ENCODE measurements at regions not wholly inside any gene's neighbourhood (a gene's known extent, or its start where the extent isn't known, plus 50 kb on each side); places are given as distances from the start of the nearest gene placed in this dataset.

DNA sequence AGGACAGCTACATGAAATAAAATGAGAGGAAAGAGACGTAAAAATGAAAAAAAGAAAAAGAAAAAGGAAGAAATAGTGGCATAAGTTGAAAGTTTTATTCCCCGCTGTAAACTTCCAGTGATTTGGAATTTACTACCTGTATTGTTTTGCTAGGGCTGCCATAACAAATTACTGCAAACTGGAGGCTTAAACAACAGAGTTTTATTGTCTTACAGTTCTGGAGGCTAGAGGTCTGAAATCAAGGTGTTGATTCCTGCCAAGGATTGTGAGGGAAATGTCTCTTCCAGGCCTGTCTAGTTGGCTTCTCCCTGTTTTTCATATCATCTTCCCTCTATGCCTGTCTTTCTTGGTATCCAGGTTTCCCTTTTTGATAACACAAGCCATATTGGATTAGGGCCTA is 119.4 kb upstream of the PACRGL start:
- Histone ChIP-seq H3K9me3 (ENCODE audit: control insufficient read depth, low read depth, low read length) (no peaks in the 10 kb centered on the region), H3K9ac (ENCODE audit: low read length) (no peak overlapping the region), H3K27ac (ENCODE audit: low read length) (no peak overlapping the region), H3K4me3 (ENCODE audit: low read length) (no peak overlapping the region), H3K4me1 (ENCODE audit: control insufficient read depth, low read depth, low read length) (no peaks in the 10 kb centered on the region), H3K27me3 (ENCODE audit: control insufficient read depth, insufficient read depth, low read length) (no peaks in the 10 kb centered on the region), H3K36me3 (ENCODE audit: control insufficient read depth, low read depth, low read length) (no peaks in the 10 kb centered on the region)

DNA sequence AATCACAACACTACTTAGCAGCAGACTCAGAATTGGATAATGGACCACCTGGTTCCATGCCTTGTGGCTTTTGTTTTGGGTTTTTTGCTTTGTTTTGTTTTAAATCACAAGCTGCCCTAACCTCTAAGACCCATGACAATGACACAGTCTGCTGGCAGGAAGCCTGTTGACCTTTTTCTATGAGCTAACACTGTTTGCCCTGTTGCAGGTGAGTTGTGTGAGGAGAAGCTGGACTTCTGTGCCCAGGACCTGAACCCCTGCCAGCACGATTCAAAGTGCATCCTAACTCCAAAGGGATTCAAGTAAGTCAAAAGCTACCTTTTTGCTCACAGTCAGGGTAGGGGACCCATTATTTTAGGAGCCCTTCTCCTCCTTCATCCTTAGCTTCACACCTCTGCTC is 110.8 kb upstream of the PACRGL start:
- H3K4me3 ChIP-seq (ENCODE audit: low read length), result no peak overlapping the region
- no peaks in the 10 kb centered on the region for H3K36me3 ChIP-seq (ENCODE audit: control insufficient read depth, low read depth, low read length)
- no peak overlapping the region for H3K9ac ChIP-seq (ENCODE audit: low read length)
- H3K27me3 ChIP-seq (ENCODE audit: control insufficient read depth, insufficient read depth, low read length), result no peaks in the 10 kb centered on the region
- H3K27ac ChIP-seq (ENCODE audit: low read length), result no peak overlapping the region
- no peaks in the 10 kb centered on the region for H3K9me3 ChIP-seq (ENCODE audit: control insufficient read depth, low read depth, low read length)
- peaks cover 12% of the 10 kb centered on the region for H3K4me1 ChIP-seq (ENCODE audit: control insufficient read depth, low read depth, low read length)

GRCh38 chr4:20590849-20591248 is 109.4 kb upstream of the PACRGL start:
- no peak overlapping the region for H3K9ac ChIP-seq (ENCODE audit: low read length)
- no peaks in the 10 kb centered on the region for H3K36me3 ChIP-seq (ENCODE audit: control insufficient read depth, low read depth, low read length)
- H3K4me3 ChIP-seq (ENCODE audit: low read length), result no peak overlapping the region
- H3K27ac ChIP-seq (ENCODE audit: low read length), result no peak overlapping the region
- H3K27me3 ChIP-seq (ENCODE audit: control insufficient read depth, insufficient read depth, low read length), result no peaks in the 10 kb centered on the region
- peaks cover 12% of the 10 kb centered on the region for H3K4me1 ChIP-seq (ENCODE audit: control insufficient read depth, low read depth, low read length)
- H3K9me3 ChIP-seq (ENCODE audit: control insufficient read depth, low read depth, low read length), result no peaks in the 10 kb centered on the region

DNA sequence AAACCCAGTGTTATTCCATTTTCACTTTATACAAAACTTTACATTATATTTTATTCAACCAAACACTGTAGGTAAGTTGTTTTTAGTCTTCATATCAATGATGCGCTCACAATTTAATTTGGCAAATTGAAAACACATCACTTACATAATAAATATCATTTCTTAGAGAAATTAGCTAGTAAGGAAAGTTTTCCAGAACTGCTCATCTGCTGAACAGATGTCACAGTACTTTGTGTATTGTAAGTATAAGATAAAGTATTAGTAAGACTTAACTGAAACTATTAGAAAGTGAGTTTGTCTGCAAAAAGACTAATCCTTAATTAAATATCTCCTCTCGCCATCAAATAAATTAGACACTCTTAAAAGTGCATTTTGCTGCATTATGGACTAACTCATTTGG is 108.7 kb upstream of the PACRGL start:
- Histone ChIP-seq H3K4me1 (ENCODE audit: control insufficient read depth, low read depth, low read length) (peaks cover 12% of the 10 kb centered on the region), H3K9me3 (ENCODE audit: control insufficient read depth, low read depth, low read length) (no peaks in the 10 kb centered on the region), H3K9ac (ENCODE audit: low read length) (no peak overlapping the region), H3K36me3 (ENCODE audit: control insufficient read depth, low read depth, low read length) (no peaks in the 10 kb centered on the region), H3K27me3 (ENCODE audit: control insufficient read depth, insufficient read depth, low read length) (no peaks in the 10 kb centered on the region), H3K4me3 (ENCODE audit: low read length) (no peak overlapping the region), H3K27ac (ENCODE audit: low read length) (no peak overlapping the region)

GRCh38 chr4:20592013-20592412 is 108.2 kb upstream of the PACRGL start:
- Histone ChIP-seq H3K4me3 (ENCODE audit: low read length) (no peak overlapping the region), H3K36me3 (ENCODE audit: control insufficient read depth, low read depth, low read length) (no peaks in the 10 kb centered on the region), H3K9me3 (ENCODE audit: control insufficient read depth, low read depth, low read length) (no peaks in the 10 kb centered on the region), H3K27me3 (ENCODE audit: control insufficient read depth, insufficient read depth, low read length) (no peaks in the 10 kb centered on the region), H3K4me1 (ENCODE audit: control insufficient read depth, low read depth, low read length) (peaks cover 12% of the 10 kb centered on the region), H3K27ac (ENCODE audit: low read length) (no peak overlapping the region), H3K9ac (ENCODE audit: low read length) (no peak overlapping the region)

GRCh38 chr4:20592663-20593062 is 107.6 kb upstream of the PACRGL start:
- Histone ChIP-seq H3K9ac (ENCODE audit: low read length) (no peak overlapping the region), H3K9me3 (ENCODE audit: control insufficient read depth, low read depth, low read length) (no peaks in the 10 kb centered on the region), H3K27ac (ENCODE audit: low read length) (no peak overlapping the region)

GRCh38 chr4:20598626-20599025 is 101.6 kb upstream of the PACRGL start:
- Histone ChIP-seq H3K9me3 (ENCODE audit: control insufficient read depth, low read depth, low read length) (no peaks in the 10 kb centered on the region), H3K36me3 (ENCODE audit: control insufficient read depth, low read depth, low read length) (no peaks in the 10 kb centered on the region), H3K4me1 (ENCODE audit: control insufficient read depth, low read depth, low read length) (no peaks in the 10 kb centered on the region), H3K4me3 (ENCODE audit: low read length) (no peak overlapping the region), H3K9ac (ENCODE audit: low read length) (no peak overlapping the region), H3K27ac (ENCODE audit: low read length) (no peak overlapping the region), H3K27me3 (ENCODE audit: control insufficient read depth, insufficient read depth, low read length) (no peaks in the 10 kb centered on the region)

More at GRCh38 chr4:20592663-20593062, 107.6 kb upstream of the PACRGL start:
- no peak overlapping the region for H3K4me3 ChIP-seq (ENCODE audit: low read length)
- H3K27me3 ChIP-seq (ENCODE audit: control insufficient read depth, insufficient read depth, low read length), result no peaks in the 10 kb centered on the region
- H3K4me1 ChIP-seq (ENCODE audit: control insufficient read depth, low read depth, low read length), result peaks cover 12% of the 10 kb centered on the region
- H3K36me3 ChIP-seq (ENCODE audit: control insufficient read depth, low read depth, low read length), result no peaks in the 10 kb centered on the region

- no peaks in the 10 kb centered on the region for H3K27me3 ChIP-seq (ENCODE audit: control insufficient read depth, insufficient read depth, low read length)
- no peaks in the 10 kb centered on the region for H3K4me1 ChIP-seq (ENCODE audit: control insufficient read depth, low read depth, low read length)
- H3K9ac ChIP-seq (ENCODE audit: low read length), result no peak overlapping the region
- H3K36me3 ChIP-seq (ENCODE audit: control insufficient read depth, low read depth, low read length), result no peaks in the 10 kb centered on the region
- no peak overlapping the region for H3K4me3 ChIP-seq (ENCODE audit: low read length)
- H3K9me3 ChIP-seq (ENCODE audit: control insufficient read depth, low read depth, low read length), result no peaks in the 10 kb centered on the region
- H3K27ac ChIP-seq (ENCODE audit: low read length), result no peak overlapping the region
Measured at GRCh38 chr4:20603671-20604313, 96.5 kb upstream of the PACRGL start.

- Histone ChIP-seq H3K27me3 (ENCODE audit: control insufficient read depth, insufficient read depth, low read length) (no peaks in the 10 kb centered on the region), H3K4me1 (ENCODE audit: control insufficient read depth, low read depth, low read length) (no peaks in the 10 kb centered on the region), H3K4me3 (ENCODE audit: low read length) (no peak overlapping the region), H3K36me3 (ENCODE audit: control insufficient read depth, low read depth, low read length) (no peaks in the 10 kb centered on the region), H3K9me3 (ENCODE audit: control insufficient read depth, low read depth, low read length) (no peaks in the 10 kb centered on the region), H3K27ac (ENCODE audit: low read length) (no peak overlapping the region), H3K9ac (ENCODE audit: low read length) (no peak overlapping the region)
Measured at GRCh38 chr4:20612313-20612712, 87.9 kb upstream of the PACRGL start.

DNA sequence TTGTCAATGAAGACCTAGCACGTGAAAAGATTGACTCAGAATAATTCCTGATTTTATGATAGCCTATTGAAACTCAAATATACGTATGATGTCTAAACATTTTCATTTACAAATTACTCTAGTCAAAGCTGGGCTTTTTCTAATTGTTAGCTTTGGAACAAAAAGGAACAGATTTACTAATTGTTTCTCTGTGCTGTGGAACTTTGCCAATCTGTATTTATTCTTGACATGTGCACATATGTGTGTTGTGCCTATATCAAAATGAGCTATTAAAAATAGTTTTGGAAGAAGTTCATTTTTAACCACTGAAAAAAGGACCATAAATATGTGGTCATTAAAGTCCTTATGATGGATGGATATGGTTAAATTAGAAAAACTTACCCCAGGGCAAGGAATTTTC is 85.4 kb upstream of the PACRGL start:
- H3K36me3 ChIP-seq (ENCODE audit: control insufficient read depth, low read depth, low read length), result no peaks in the 10 kb centered on the region
- H3K9me3 ChIP-seq (ENCODE audit: control insufficient read depth, low read depth, low read length), result no peaks in the 10 kb centered on the region
- no peaks in the 10 kb centered on the region for H3K27me3 ChIP-seq (ENCODE audit: control insufficient read depth, insufficient read depth, low read length)
- no peak overlapping the region for H3K4me3 ChIP-seq (ENCODE audit: low read length)
- H3K9ac ChIP-seq (ENCODE audit: low read length), result no peak overlapping the region
- no peak overlapping the region for H3K27ac ChIP-seq (ENCODE audit: low read length)
- peaks cover 12% of the 10 kb centered on the region for H3K4me1 ChIP-seq (ENCODE audit: control insufficient read depth, low read depth, low read length)

- Histone ChIP-seq H3K9ac (ENCODE audit: low read length) (no peak overlapping the region), H3K4me3 (ENCODE audit: low read length) (no peak overlapping the region), H3K4me1 (ENCODE audit: control insufficient read depth, low read depth, low read length) (peaks cover 16% of the 10 kb centered on the region), H3K36me3 (ENCODE audit: control insufficient read depth, low read depth, low read length) (no peaks in the 10 kb centered on the region), H3K27ac (ENCODE audit: low read length) (no peak overlapping the region), H3K9me3 (ENCODE audit: control insufficient read depth, low read depth, low read length) (no peaks in the 10 kb centered on the region), H3K27me3 (ENCODE audit: control insufficient read depth, insufficient read depth, low read length) (no peaks in the 10 kb centered on the region)
Measured at GRCh38 chr4:20615486-20616260, 84.6 kb upstream of the PACRGL start.

GRCh38 chr4:20616313-20616712 is 83.9 kb upstream of the PACRGL start:
- Histone ChIP-seq H3K36me3 (ENCODE audit: control insufficient read depth, low read depth, low read length) (no peaks in the 10 kb centered on the region), H3K4me1 (ENCODE audit: control insufficient read depth, low read depth, low read length) (peaks cover 16% of the 10 kb centered on the region), H3K27ac (ENCODE audit: low read length) (no peak overlapping the region), H3K9ac (ENCODE audit: low read length) (no peak overlapping the region), H3K27me3 (ENCODE audit: control insufficient read depth, insufficient read depth, low read length) (no peaks in the 10 kb centered on the region), H3K9me3 (ENCODE audit: control insufficient read depth, low read depth, low read length) (no peaks in the 10 kb centered on the region), H3K4me3 (ENCODE audit: low read length) (no peak overlapping the region)

All from iPS-18a (cell line).